Ovary (tissue), 3 donors: ENCODE measurements at regions not wholly inside any gene's neighbourhood (a gene's known extent, or its start where the extent isn't known, plus 50 kb on each side); places are given as distances from the start of the nearest gene placed in this dataset.

Experiments used
- CTCF ChIP-seq, 3 donors: fragments of 450-650 bp in 2 of 3; fragments of 200-600 bp in 1 of 3; IDR thresholded peaks; one replicate each; pipeline versions ENCODE4 v1.5.1 to v1.8.0; 2016 to 2022; ENCODE audit warnings: antibody characterized with exemption in 3 of 3, mild to moderate bottlenecking in 1 of 3
- EP300 ChIP-seq: sonication (generic); formaldehyde crosslinking; IDR thresholded peaks from one replicate; pipeline ENCODE4 v1.6.1; 2017; ENCODE audit warnings: antibody characterized with exemption
- POLR2A ChIP-seq: fragments of 450-650 bp; IDR thresholded peaks from one replicate; pipeline ENCODE4 v1.6.1; 2017; ENCODE audit warnings: antibody characterized with exemption, mild to moderate bottlenecking, moderate library complexity
- donor health status: DM: no; HTN: no; CAD: no.

GRCh38 chr2:216950547-216950946 is 90.7 kb upstream of the TNP1 start:
- TF ChIP-seq CTCF (IDR thresholded peaks at IDR 0.05) = no peak
- TF ChIP-seq EP300 = no peak
- no peak for TF ChIP-seq POLR2A
